KG1 (cell line): ENCODE measurements at regions not wholly inside any gene's neighbourhood (a gene's known extent, or its start where the extent isn't known, plus 50 kb on each side); places are given as distances from the start of the nearest gene placed in this dataset.
"Not testable (repeated sequence)": the region's sequence is repeated elsewhere in the genome, so short reads cannot be mapped to it uniquely, and the experiment has no call there.

ENCODE experiments used
- DNase-seq: peaks from one replicate; lab custom pipeline; 2025; lab: John Stamatoyannopoulos, UW

GRCh38 chr4:120299631-120300030, 233.0 kb upstream of the MAD2L1 start:
- DNase-seq = no peak

GRCh38 chr4:120293341-120293740, 226.7 kb upstream of the MAD2L1 start:
- no peak for DNase-seq

GRCh38 chr4:120291541-120291940, 224.9 kb upstream of the MAD2L1 start:
- no peak for DNase-seq

DNA sequence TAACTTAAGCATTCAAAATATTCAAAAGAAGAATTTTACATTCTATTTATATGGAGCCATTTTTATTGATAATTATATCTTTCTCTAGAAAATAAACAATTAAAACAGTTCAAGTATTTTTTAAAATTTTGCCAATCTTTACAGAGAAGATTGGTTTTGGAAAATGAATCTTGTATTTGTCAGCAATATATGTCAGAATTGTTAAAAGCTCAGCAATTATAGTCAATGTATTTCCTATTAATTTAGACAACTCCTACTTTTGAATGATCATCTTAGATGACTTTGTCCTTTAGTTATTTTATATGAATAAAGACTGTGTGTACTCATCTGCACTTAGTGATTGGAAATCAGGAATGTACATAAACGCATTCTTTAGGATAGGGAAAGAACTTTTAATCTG, 223.9 kb upstream of the MAD2L1 start:
- DNase-seq = no peak

DNA sequence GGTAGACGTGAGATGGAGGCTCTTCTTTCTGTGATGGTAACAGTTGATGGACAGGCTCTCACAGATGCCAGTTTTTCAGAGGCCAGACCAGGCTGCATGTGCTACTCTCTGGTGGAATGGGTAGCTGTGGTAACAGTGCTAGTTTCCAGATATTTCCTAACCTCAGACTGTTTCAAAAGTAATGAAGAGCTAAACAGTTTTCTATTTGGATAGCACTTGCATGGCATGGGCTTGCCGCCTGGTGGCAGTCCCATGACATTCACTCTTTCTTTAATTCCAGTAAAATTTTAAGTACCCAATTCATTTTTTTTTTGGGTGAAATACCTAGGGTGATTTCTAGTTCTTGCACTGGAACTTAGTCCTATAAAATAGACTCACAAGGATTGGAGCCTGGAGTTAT, 220.2 kb upstream of the MAD2L1 start:
- no peak for DNase-seq

DNA sequence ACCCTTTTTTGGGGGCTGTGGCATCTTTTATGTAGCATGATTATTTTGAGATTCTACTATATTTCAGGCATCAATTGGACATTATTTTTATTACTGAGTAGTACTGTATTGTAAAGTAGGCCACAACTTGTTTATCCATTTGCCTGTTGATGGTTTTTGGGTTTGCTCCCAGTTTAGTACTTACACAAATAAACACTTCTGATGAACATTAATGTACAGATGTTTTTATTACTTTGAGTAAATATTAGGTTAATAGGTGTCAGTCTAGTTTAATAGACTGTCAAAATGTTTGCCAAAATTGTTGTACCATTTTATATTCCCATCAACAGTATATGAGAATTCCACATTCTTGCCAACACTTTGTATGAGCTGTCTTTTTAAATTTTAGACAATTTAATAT, 214.9 kb upstream of the MAD2L1 start:
- DNase-seq = no peak

DNA sequence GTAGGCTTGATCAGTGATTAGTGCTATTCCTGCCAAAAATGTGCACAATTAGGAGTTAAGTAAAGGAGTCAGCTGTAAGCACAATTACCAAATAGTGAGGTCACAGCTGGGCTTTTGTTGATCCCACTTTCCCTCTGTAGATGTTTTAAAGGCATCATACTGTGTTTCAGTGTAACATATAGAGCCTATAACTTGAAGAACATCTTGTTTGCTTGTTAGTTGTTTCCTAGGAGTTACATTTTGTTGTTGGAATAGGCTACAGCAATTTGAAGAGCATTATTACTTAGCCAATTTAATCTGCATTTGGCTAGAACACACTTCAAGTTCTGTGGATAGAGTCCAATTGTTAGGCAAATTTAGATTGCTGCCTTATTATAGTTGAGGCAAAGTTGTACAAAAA, 210.7 kb upstream of the MAD2L1 start:
- DNase-seq = no peak

DNA sequence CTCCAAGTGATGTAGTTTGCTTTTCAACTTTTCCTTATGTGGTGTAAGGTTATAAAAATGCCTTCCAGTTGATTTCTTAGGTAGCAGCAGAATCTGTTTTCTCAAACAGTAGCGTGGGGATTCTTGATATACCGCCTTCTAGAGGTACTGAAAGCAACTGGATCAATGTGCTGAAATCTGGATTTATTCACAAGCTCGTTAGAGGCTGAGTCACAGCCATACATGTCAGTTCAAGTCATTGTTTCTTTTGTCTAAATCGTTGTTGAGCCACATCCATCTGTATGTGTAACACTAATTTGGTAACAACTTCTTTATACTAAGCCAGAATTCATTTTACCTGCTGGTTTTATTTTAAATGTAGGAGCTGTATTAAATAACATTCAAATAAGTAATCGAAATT, 200.0 kb upstream of the MAD2L1 start:
- no peak for DNase-seq

DNA sequence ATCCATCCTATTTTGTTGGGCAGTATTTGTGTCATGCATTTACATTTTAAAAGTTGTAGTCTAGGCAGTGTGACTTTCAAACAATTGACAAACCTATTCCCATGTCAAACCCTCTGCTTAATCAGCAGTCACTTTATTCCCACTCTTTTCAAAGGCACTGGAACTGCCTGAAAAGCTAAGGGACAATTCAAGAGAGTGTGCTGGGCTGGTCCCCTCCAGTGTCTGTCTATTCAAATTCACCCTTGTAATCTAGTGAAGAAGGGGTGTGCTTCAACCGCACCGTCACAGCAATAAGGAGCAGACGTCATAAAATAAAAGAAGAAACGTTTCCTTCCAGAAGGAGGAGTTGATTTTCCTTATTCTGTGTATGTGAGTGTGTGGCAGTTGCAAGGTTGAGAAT, 197.0 kb upstream of the MAD2L1 start:
- DNase-seq = no peak

GRCh38 chr4:120261117-120261516, 194.5 kb upstream of the MAD2L1 start:
- no peak for DNase-seq

DNA sequence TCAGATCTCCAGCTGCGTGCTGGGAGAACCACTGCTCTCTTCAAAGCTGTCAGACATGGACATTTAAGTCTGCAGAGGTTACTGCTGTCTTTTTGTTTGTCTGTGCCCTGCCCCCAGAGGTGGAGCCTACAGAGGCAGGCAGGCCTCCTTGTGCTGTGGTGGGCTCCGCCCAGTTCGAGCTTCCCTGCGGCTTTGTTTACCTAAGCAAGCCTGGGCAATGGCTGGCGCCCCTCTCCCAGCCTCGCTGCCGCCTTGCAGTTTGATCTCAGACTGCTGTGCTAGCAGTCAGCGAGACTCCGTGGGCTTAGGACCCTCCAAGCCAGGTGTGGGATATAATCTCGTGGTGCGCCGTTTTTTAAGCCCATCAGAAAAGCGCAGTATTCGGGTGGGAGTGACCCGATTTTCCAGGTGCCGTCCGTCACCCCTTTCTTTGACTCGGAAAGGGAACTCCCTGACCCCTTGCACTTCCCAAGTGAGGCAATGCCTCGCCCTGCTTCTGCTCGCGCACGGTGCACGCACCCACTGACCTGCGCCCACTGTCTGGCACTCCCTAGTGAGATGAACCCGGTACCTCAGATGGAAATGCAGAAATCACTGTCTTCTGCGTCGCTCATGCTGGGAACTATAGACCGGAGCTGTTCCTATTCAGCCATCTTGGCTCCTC, 189.6 kb upstream of the MAD2L1 start:
- not testable (repeated sequence) for DNase-seq

DNA sequence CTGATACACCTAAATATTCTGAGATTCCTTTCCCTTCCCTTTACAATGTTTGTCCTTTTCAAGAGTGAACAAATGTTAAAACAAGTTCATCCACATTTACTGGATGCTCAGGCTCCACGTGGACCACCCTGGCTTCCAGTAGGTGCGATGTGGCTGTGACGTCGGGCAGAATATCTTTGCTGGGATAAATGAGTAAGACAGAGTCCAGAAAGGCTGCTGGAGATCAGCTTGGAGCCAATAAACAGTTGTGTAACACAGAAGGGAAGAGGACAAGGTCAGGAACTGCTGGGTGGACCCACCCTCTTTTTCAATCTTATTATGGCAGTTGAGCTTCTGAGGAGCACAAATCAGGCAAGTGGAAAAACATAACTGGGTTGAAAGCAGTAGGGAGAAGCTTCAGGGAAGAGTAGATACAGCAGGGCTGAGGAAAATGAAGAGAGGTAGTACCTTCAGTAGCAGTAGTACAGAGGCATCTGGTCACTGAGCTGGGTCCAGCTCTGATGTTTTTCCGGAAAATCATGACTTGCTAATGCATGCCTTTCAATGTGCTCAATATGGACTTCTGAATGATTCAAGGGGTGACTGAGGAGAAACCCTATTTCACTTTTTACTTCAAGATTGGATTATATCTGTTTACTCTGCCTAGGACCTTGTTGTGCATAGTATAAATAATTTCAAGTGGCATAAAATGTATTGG, 171.8 kb upstream of the MAD2L1 start:
- no peak for DNase-seq

GRCh38 chr4:120236873-120237272, 170.2 kb upstream of the MAD2L1 start:
- DNase-seq = no peak

- DNase-seq = no peak
Measured at GRCh38 chr4:120232050-120232449, 165.4 kb upstream of the MAD2L1 start.

GRCh38 chr4:120228086-120228485, 161.4 kb upstream of the MAD2L1 start:
- DNase-seq = no peak

- no peak for DNase-seq
Measured at GRCh38 chr4:120227554-120227953, 160.9 kb upstream of the MAD2L1 start.

DNA sequence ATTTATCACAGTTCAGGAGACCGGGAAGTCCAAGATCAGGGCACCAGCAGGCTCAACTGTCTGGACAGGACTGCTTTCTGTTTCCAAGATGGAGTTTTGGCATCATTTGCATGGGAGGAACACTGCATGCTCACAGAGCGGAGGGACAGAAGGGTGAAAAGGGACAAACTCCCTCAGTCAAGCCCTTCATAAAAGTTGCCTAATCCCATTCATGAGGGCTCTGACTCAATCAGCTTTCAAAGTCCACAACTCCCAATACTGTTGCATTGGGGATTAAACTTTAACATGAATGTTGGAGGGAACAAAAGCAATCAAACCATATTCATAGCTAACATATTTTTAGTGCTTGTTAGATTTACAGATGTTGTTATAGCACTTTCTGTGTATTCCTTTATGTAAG, 158.9 kb upstream of the MAD2L1 start:
- DNase-seq = no peak

DNA sequence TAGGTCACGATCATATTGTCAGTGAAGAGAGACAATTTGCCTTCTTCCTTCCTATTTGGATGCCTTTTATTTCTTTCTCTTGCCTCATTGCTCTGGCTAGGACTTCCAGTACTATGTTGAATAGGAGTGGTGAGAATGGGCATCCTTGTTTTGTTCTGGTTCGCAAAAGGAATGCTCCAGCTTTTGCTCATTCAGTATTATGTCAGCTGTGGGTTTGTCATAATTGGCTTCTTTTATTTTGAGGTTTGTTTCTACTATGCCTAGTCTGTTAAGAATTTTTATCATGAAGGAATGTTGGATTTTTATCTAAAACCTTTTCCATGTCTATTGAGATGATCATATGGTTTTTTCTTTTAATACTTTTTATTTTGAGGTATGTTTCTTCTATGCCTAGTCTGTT, 152.3 kb upstream of the MAD2L1 start:
- no peak for DNase-seq

DNA sequence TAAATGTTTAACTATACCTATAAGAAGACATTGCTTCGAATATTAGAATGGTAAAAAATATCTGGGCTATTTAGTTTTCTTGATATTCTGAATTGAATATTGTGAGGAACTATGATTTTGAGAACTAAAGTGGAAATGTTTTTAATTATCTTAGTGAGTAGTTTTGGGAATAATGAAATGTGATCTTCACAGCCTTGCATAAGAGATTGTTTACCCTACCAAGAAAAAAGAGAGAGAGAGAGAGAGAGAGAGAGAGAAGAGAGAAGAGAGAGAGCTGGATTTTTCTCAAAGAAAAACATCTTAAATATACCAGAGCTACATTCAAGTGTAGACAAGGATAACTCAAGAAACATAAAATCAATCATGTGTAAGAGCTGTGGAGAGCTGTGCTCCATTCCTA, 148.7 kb upstream of the MAD2L1 start:
- DNase-seq = no peak

DNA sequence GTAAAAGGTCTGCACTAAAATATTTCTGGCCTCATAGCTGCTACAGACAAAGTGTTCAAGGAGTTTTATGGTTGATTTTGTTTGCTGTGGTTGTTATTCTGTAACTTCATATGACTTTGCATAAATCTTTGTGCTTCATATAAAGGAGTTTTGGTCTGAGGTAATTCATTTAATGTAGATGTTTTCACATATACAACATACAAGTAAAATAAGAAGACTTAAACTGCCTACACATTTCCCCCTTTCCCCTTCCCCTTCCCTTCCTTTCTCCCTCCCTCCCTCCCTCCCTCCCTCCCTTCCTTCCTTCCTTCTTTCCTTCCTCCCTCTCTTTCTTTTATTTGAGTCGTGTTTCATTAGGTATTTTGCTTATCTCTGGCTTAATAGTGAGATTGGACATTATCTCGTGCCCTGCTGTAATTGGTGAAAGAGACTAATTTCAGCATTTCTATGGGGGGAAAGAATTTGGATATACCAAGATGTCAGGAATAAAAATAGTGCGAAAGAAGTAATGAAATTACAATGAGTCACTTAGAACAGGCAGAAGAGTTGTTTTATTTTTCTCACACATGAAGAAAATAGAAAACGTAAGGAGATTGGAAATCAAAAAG, 144.9 kb upstream of the MAD2L1 start:
- no peak for DNase-seq

DNA sequence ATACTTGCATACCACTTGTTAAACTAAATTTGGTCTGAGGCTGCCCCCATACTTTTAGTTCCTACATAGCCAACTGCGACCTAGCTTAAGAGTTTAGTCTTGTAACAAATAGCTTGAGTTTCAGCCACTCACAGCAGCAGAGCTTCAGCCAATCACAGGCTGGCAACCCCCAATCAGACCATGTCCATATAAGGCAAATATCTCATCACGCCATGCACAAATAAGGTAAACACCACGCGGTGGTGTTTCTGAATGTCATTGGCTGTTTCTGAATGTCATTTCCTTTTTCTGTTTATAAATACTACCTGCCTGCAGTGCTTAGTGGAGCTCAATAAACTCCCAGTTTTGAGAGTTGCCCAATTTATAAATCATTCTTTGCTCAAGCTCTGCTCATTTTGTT, 143.1 kb upstream of the MAD2L1 start:
- DNase-seq = no peak

DNA sequence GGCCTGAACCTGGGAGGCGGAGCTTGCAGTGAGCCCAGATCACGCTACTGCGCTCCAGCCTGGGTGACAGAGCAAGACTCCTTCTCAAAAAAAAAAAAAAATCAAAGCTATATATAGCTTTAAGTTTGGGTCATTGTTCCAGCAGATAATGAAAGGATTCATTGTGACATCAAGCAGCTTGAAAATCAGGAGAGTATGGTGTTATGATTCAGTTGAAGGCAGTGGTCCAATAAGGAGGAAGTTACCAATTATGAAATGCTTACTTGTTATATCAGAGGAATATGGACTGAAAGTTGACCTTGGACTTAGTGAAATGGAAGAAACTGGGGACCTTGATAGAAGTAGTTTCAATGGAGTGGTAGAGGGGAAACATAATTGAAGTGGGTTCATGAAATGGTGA, 140.4 kb upstream of the MAD2L1 start:
- no peak for DNase-seq

GRCh38 chr4:120202222-120202621, 135.6 kb upstream of the MAD2L1 start:
- no peak for DNase-seq
